GM12874 (cell line): ENCODE measurements at regions not wholly inside any gene's neighbourhood (a gene's known extent, or its start where the extent isn't known, plus 50 kb on each side); places are given as distances from the start of the nearest gene placed in this dataset.

Experiments
- CTCF ChIP-seq: IDR thresholded peaks from 2 replicates; pipeline ENCODE4 v1.5.1; 2011; ENCODE audit warnings: low read depth, mild to moderate bottlenecking, control low read depth, low read length, moderate library complexity; ENCODE audit not compliant: insufficient read depth

- TF ChIP-seq CTCF, result no peak
These were observed 787.3 kb downstream of the EDEM1 start for GRCh38 chr3:5974630-5975322.

GRCh38 chr3:5977331-5977730 lies 789.8 kb downstream of the EDEM1 start:
- TF ChIP-seq CTCF, result no peak

GRCh38 chr3:5980475-5980874 lies 793.0 kb downstream of the EDEM1 start:
- no peak for TF ChIP-seq CTCF

- TF ChIP-seq CTCF, result no peak
These were observed 807.1 kb downstream of the EDEM1 start for GRCh38 chr3:5994651-5995050.

- no peak for TF ChIP-seq CTCF
These were observed 830.9 kb downstream of the EDEM1 start for GRCh38 chr3:6018456-6018855.

- no peak for TF ChIP-seq CTCF
These were observed 835.1 kb downstream of the EDEM1 start for GRCh38 chr3:6022621-6023020.

- no peak for TF ChIP-seq CTCF
These were observed 835.9 kb upstream of the GRM7 start for GRCh38 chr3:6025032-6025431.
